Fibroblast of lung (primary cell): ENCODE measurements at regions not wholly inside any gene's neighbourhood (a gene's known extent, or its start where the extent isn't known, plus 50 kb on each side); places are given as distances from the start of the nearest gene placed in this dataset.

Experiments
- DNase-seq, 2 donors: peaks; one replicate each; pipeline versions ENCODE4 v3.0.0 to v3.0.0-alpha.2; 2010; ENCODE audit warnings: low read depth in 2 of 2
- H2AFZ ChIP-seq: 2 replicates; pipeline ENCODE4 v1.5.1; 2012; ENCODE audit warnings: low read length, control low read depth, inconsistent platforms
- H3K27ac ChIP-seq: 2 replicates; pipeline ENCODE4 v1.5.1; 2011; ENCODE audit warnings: low read length, control low read depth; ENCODE audit not compliant: insufficient read depth
- H3K27me3 ChIP-seq: 2 replicates; pipeline ENCODE4 v1.5.1; 2011; ENCODE audit warnings: mild to moderate bottlenecking, low read length; ENCODE audit not compliant: control insufficient read depth, insufficient read depth
- H3K36me3 ChIP-seq: 2 replicates; pipeline ENCODE4 v1.5.1; 2011; ENCODE audit warnings: low read length; ENCODE audit not compliant: control insufficient read depth, insufficient read depth
- H3K4me1 ChIP-seq: 2 replicates; pipeline ENCODE4 v1.5.1; 2011; ENCODE audit warnings: low read length; ENCODE audit not compliant: control insufficient read depth, insufficient read depth; ENCODE audit errors: extremely low read depth
- H3K4me2 ChIP-seq: 2 replicates; pipeline ENCODE4 v1.5.1; 2011; ENCODE audit warnings: low read length, control low read depth; ENCODE audit not compliant: insufficient read depth; ENCODE audit errors: extremely low read depth
- H3K4me3 ChIP-seq, 4 experiments: fragments of 200-600 bp in 1 of 4; sonication (generic) in 1 of 4; replicated peaks in 1 of 4; 2 replicates each; pipeline ENCODE4 v1.5.1; 2011 to 2016; ENCODE audit warnings: low read length in 4 of 4, low read depth in 3 of 4, mild to moderate bottlenecking in 3 of 4, control low read depth in 2 of 4, inconsistent platforms in 1 of 4, mixed read lengths in 1 of 4; ENCODE audit not compliant: insufficient read depth in 1 of 4; ENCODE audit errors: control extremely low read depth in 1 of 4
- H3K79me2 ChIP-seq: 2 replicates; pipeline ENCODE4 v1.5.1; 2012; ENCODE audit warnings: mild to moderate bottlenecking, low read length, inconsistent platforms; ENCODE audit not compliant: control insufficient read depth, insufficient read depth
- H3K9ac ChIP-seq: 2 replicates; pipeline ENCODE4 v1.5.1; 2011; ENCODE audit warnings: mild to moderate bottlenecking, low read length, control low read depth; ENCODE audit not compliant: insufficient read depth
- H3K9me3 ChIP-seq: 2 replicates; pipeline ENCODE4 v1.5.1; 2012; ENCODE audit warnings: low read depth, low read length; ENCODE audit not compliant: control insufficient read depth, insufficient read depth
- H4K20me1 ChIP-seq: 2 replicates; pipeline ENCODE4 v1.5.1; 2011; ENCODE audit warnings: low read length; ENCODE audit not compliant: control insufficient read depth, insufficient read depth; ENCODE audit errors: extremely low read depth
- EZH2 ChIP-seq: IDR thresholded peaks from 2 replicates; pipeline ENCODE4 v1.5.1; 2012; ENCODE audit warnings: low read length, control low read depth, mild to moderate bottlenecking; ENCODE audit errors: missing control alignments
- TF ChIP-seq, protein P1 (sequence below), 2 donors: IDR thresholded peaks in 1 of 2; conservative IDR thresholded peaks in 1 of 2; 1 replicate in 1 of 2; 2 replicates in 1 of 2; pipeline ENCODE4 v1.5.1; 2011 to 2012; ENCODE audit warnings: low read length in 2 of 2, control low read depth in 1 of 2, inconsistent platforms in 1 of 2, low read depth in 1 of 2, mild to moderate bottlenecking in 1 of 2

GRCh38 chr10:44004913-44005787 is 356.5 kb upstream of the ZNF32 start:
- Histone ChIP-seq H3K27ac (no peak overlapping the region), H3K9me3 (no peaks in the 10 kb centered on the region), H2AFZ (no peak overlapping the region), H3K4me1 (no peaks in the 10 kb centered on the region), H3K79me2 (no peaks in the 10 kb centered on the region), H3K4me3 (no peak overlapping the region), H3K36me3 (no peaks in the 10 kb centered on the region), H3K9ac (no peak overlapping the region), H3K27me3 (peaks cover 16% of the 10 kb centered on the region), H3K4me2 (no peak overlapping the region), H4K20me1 (no peaks in the 10 kb centered on the region)
- no peak for DNase-seq
- no peak for TF ChIP-seq EZH2
- TF ChIP-seq, protein P1, sequence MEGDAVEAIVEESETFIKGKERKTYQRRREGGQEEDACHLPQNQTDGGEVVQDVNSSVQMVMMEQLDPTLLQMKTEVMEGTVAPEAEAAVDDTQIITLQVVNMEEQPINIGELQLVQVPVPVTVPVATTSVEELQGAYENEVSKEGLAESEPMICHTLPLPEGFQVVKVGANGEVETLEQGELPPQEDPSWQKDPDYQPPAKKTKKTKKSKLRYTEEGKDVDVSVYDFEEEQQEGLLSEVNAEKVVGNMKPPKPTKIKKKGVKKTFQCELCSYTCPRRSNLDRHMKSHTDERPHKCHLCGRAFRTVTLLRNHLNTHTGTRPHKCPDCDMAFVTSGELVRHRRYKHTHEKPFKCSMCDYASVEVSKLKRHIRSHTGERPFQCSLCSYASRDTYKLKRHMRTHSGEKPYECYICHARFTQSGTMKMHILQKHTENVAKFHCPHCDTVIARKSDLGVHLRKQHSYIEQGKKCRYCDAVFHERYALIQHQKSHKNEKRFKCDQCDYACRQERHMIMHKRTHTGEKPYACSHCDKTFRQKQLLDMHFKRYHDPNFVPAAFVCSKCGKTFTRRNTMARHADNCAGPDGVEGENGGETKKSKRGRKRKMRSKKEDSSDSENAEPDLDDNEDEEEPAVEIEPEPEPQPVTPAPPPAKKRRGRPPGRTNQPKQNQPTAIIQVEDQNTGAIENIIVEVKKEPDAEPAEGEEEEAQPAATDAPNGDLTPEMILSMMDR (conservative IDR thresholded peaks at IDR 0.05 in 1 of 2, IDR thresholded peaks at IDR 0.05 in 1 of 2; ENCODE audit: low read depth in 1 of 2, low read length in 2 of 2), result no peak

GRCh38 chr10:43998021-43998809 is 349.5 kb upstream of the ZNF32 start:
- no peaks in the 10 kb centered on the region for H3K36me3 ChIP-seq
- no peaks in the 10 kb centered on the region for H3K27me3 ChIP-seq
- DNase-seq, result peak in 1 of 2 donors; percentile 76
- TF ChIP-seq, protein P1 (conservative IDR thresholded peaks at IDR 0.05 in 1 of 2, IDR thresholded peaks at IDR 0.05 in 1 of 2; ENCODE audit: low read depth in 1 of 2, low read length in 2 of 2), result no peak
- TF ChIP-seq EZH2, result no peak
- no peaks in the 10 kb centered on the region for H3K4me1 ChIP-seq
- H2AFZ ChIP-seq, result no peak overlapping the region
- no peaks in the 10 kb centered on the region for H4K20me1 ChIP-seq
- no peak overlapping the region for H3K4me3 ChIP-seq
- no peaks in the 10 kb centered on the region for H3K79me2 ChIP-seq
- no peak overlapping the region for H3K4me2 ChIP-seq
- no peak overlapping the region for H3K27ac ChIP-seq
- no peaks in the 10 kb centered on the region for H3K9me3 ChIP-seq
- H3K9ac ChIP-seq, result no peak overlapping the region

- Histone ChIP-seq H3K79me2 (no peaks in the 10 kb centered on the region), H2AFZ (no peak overlapping the region), H3K4me1 (no peaks in the 10 kb centered on the region), H3K36me3 (no peaks in the 10 kb centered on the region), H3K9me3 (no peaks in the 10 kb centered on the region), H3K9ac (no peak overlapping the region), H3K4me2 (no peak overlapping the region), H3K27ac (no peak overlapping the region), H4K20me1 (no peaks in the 10 kb centered on the region), H3K4me3 (no peak overlapping the region), H3K27me3 (no peaks in the 10 kb centered on the region)
- TF ChIP-seq, protein P1 (conservative IDR thresholded peaks at IDR 0.05 in 1 of 2, IDR thresholded peaks at IDR 0.05 in 1 of 2; ENCODE audit: low read depth in 1 of 2, low read length in 2 of 2), result no peak
- TF ChIP-seq EZH2, result no peak
- DNase-seq, result no peak
These were observed 348.6 kb upstream of the ZNF32 start for GRCh38 chr10:43997330-43997729.
